ENCODE measurements at regions not wholly inside any gene's neighbourhood (a gene's known extent, or its start where the extent isn't known, plus 50 kb on each side); places are given as distances from the start of the nearest gene placed in this dataset.

DNA sequence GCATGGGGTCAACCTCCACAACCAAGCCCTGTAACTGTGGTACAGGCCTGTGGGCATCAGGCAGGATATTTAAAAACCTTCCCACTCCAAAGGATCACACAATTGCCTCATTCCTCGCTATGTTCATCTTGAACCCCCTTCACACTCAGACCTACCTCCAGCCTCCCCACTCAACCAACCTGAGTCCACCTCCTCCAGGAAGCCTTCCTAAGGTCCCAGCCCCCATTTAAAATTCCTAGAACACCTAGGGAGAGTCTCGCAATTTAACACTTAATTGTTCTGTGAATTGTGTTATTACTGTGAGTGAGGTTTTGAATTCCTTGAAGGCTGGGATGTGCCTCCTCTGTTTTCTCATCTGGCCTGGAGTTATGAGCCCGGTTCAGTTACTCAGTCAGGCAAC is 93.1 kb upstream of the SMNDC1 start:
- TF ChIP-seq, protein P1, sequence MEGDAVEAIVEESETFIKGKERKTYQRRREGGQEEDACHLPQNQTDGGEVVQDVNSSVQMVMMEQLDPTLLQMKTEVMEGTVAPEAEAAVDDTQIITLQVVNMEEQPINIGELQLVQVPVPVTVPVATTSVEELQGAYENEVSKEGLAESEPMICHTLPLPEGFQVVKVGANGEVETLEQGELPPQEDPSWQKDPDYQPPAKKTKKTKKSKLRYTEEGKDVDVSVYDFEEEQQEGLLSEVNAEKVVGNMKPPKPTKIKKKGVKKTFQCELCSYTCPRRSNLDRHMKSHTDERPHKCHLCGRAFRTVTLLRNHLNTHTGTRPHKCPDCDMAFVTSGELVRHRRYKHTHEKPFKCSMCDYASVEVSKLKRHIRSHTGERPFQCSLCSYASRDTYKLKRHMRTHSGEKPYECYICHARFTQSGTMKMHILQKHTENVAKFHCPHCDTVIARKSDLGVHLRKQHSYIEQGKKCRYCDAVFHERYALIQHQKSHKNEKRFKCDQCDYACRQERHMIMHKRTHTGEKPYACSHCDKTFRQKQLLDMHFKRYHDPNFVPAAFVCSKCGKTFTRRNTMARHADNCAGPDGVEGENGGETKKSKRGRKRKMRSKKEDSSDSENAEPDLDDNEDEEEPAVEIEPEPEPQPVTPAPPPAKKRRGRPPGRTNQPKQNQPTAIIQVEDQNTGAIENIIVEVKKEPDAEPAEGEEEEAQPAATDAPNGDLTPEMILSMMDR (IDR thresholded peaks at IDR 0.05; ENCODE audit: low read depth, low read length, missing input control) = no peak
- no peak for TF ChIP-seq RAD21 (IDR thresholded peaks at IDR 0.05)
- no peak for TF ChIP-seq JUND (IDR thresholded peaks at IDR 0.05)
- TF ChIP-seq NR2F2 (IDR thresholded peaks at IDR 0.05) = no peak
- no peak for TF ChIP-seq HNF4A (conservative IDR thresholded peaks at IDR 0.05)
- TF ChIP-seq EGR1 (IDR thresholded peaks at IDR 0.05; ENCODE audit: low read depth in 2 of 2) = no peak
- no peak for TF ChIP-seq FOXA1 (IDR thresholded peaks at IDR 0.05)
- TF ChIP-seq TAF1 (conservative IDR thresholded peaks at IDR 0.05) = no peak
- TF ChIP-seq, protein P2, sequence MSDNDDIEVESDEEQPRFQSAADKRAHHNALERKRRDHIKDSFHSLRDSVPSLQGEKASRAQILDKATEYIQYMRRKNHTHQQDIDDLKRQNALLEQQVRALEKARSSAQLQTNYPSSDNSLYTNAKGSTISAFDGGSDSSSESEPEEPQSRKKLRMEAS (IDR thresholded peaks at IDR 0.05) = no peak
- TF ChIP-seq, protein P3, sequence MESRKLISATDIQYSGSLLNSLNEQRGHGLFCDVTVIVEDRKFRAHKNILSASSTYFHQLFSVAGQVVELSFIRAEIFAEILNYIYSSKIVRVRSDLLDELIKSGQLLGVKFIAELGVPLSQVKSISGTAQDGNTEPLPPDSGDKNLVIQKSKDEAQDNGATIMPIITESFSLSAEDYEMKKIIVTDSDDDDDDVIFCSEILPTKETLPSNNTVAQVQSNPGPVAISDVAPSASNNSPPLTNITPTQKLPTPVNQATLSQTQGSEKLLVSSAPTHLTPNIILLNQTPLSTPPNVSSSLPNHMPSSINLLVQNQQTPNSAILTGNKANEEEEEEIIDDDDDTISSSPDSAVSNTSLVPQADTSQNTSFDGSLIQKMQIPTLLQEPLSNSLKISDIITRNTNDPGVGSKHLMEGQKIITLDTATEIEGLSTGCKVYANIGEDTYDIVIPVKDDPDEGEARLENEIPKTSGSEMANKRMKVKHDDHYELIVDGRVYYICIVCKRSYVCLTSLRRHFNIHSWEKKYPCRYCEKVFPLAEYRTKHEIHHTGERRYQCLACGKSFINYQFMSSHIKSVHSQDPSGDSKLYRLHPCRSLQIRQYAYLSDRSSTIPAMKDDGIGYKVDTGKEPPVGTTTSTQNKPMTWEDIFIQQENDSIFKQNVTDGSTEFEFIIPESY (IDR thresholded peaks at IDR 0.05) = no peak
- TF ChIP-seq GABPA (IDR thresholded peaks at IDR 0.05 in 1 of 2, conservative IDR thresholded peaks at IDR 0.05 in 1 of 2) = no peak

Data from liver (tissue), 3 donors.